Activated B cell treated with CpG ODN at 0.5 μM for 24 hours (primary cell): ENCODE measurements at regions not wholly inside any gene's neighbourhood (a gene's known extent, or its start where the extent isn't known, plus 50 kb on each side); places are given as distances from the start of the nearest gene placed in this dataset.
"Not testable (repeated sequence)": the region's sequence is repeated elsewhere in the genome, so short reads cannot be mapped to it uniquely, and the experiment has no call there.

Experiments
- ATAC-seq: fragments of 200-7000 bp; cut with Tn5 transposase; one replicate; pipeline ENCODE4 v1.10.0; 2021; ENCODE audit warnings: low read depth, mild to moderate bottlenecking, moderate library complexity
- CTCF ChIA-PET: fragments of 350-600 bp; sonication (Branson Sonifier 250); formaldehyde crosslinking; loops from one replicate; lab custom pipeline; 2021; ENCODE audit warnings: antibody characterized with exemption; lab: Charles Lee
- POLR2A ChIA-PET: fragments of 350-600 bp; sonication (Branson Sonifier 250); formaldehyde crosslinking; loops from one replicate; lab custom pipeline; 2021; ENCODE audit warnings: antibody characterized with exemption; lab: Charles Lee
- DNase-seq: peaks from one replicate; pipeline ENCODE4 v3.0.0; 2022
- H3K27ac Mint-ChIP-seq: one replicate; pipeline ENCODE4 v1.8.0; 2020; ENCODE audit warnings: mixed read lengths
- H3K27me3 Mint-ChIP-seq: one replicate; pipeline ENCODE4 v1.8.0; 2021; ENCODE audit warnings: mixed read lengths
- H3K36me3 Mint-ChIP-seq: one replicate; pipeline ENCODE4 v1.8.0; 2021; ENCODE audit warnings: low read depth, mixed read lengths
- H3K4me1 Mint-ChIP-seq: one replicate; pipeline ENCODE4 v1.8.0; 2021; ENCODE audit warnings: mixed read lengths
- H3K4me3 Mint-ChIP-seq: one replicate; pipeline ENCODE4 v1.8.0; 2020; ENCODE audit warnings: mild to moderate bottlenecking, mixed read lengths
- H3K9me3 Mint-ChIP-seq: one replicate; pipeline ENCODE4 v1.8.0; 2020; ENCODE audit warnings: mixed read lengths
- CTCF ChIP-seq: fragments of 200-600 bp; IDR thresholded peaks from one replicate; pipeline ENCODE4 v1.8.0; 2022; ENCODE audit warnings: antibody characterized with exemption, mild to moderate bottlenecking
- intact Hi-C: fragments of 100-400 bp; cut with micrococcal nuclease; formaldehyde crosslinking; loops from one replicate; pipeline ENCODE4 v1.15.1; 2024

- CTCF ChIA-PET = no interaction called here
- ATAC-seq = no peak
- no peaks in the 10 kb centered on the region for H3K27me3 Mint-ChIP-seq
Measured at GRCh38 chr9:32180597-32180996, 203.8 kb upstream of the ACO1 start.

GRCh38 chr9:32200241-32200640 is 184.2 kb upstream of the ACO1 start:
- CTCF ChIA-PET = no interaction called here
- intact Hi-C loops = no loop called here
- no peak for DNase-seq
- no peaks in the 10 kb centered on the region for H3K36me3 Mint-ChIP-seq
- ATAC-seq = no peak
- H3K9me3 Mint-ChIP-seq = no peaks in the 10 kb centered on the region
- H3K27ac Mint-ChIP-seq = no peak overlapping the region
- H3K4me3 Mint-ChIP-seq = no peak overlapping the region
- H3K4me1 Mint-ChIP-seq = no peaks in the 10 kb centered on the region
- POLR2A ChIA-PET = no interaction called here
- no peak for TF ChIP-seq CTCF
- no peaks in the 10 kb centered on the region for H3K27me3 Mint-ChIP-seq

More at GRCh38 chr9:32180597-32180996, 203.8 kb upstream of the ACO1 start:
- no peak for DNase-seq
- Mint-ChIP-seq H3K4me1 (no peaks in the 10 kb centered on the region), H3K9me3 (peaks cover 2% of the 10 kb centered on the region), H3K27ac (no peak overlapping the region), H3K36me3 (no peaks in the 10 kb centered on the region), H3K4me3 (no peak overlapping the region)
- TF ChIP-seq CTCF = no peak
- intact Hi-C loops = no loop called here
- POLR2A ChIA-PET = no interaction called here

GRCh38 chr9:32200896-32201295 is 183.5 kb upstream of the ACO1 start:
- no peaks in the 10 kb centered on the region for H3K36me3 Mint-ChIP-seq
- no peak for ATAC-seq
- H3K9me3 Mint-ChIP-seq = no peaks in the 10 kb centered on the region
- H3K27me3 Mint-ChIP-seq = no peaks in the 10 kb centered on the region
- no peak for DNase-seq
- ChIA-PET POLR2A (no interaction called here), CTCF (no interaction called here)
- TF ChIP-seq CTCF = no peak
- no peak overlapping the region for H3K27ac Mint-ChIP-seq
- H3K4me1 Mint-ChIP-seq = no peaks in the 10 kb centered on the region
- no peak overlapping the region for H3K4me3 Mint-ChIP-seq
- intact Hi-C loops = no loop called here

- H3K36me3 Mint-ChIP-seq, DNase-seq, intact Hi-C loops, H3K4me3 Mint-ChIP-seq, H3K27ac Mint-ChIP-seq, H3K27me3 Mint-ChIP-seq, POLR2A ChIA-PET, CTCF ChIA-PET, ATAC-seq, H3K4me1 Mint-ChIP-seq, H3K9me3 Mint-ChIP-seq: not testable (repeated sequence)
Measured at GRCh38 chr9:32209164-32209563, 175.3 kb upstream of the ACO1 start.

GRCh38 chr9:32218100-32218767 is 166.2 kb upstream of the ACO1 start:
- H3K4me3 Mint-ChIP-seq = no peak overlapping the region

More at GRCh38 chr9:32218100-32218767, 166.2 kb upstream of the ACO1 start:
- intact Hi-C loops = no loop called here
- no peaks in the 10 kb centered on the region for H3K36me3 Mint-ChIP-seq
- ChIA-PET POLR2A (no interaction called here), CTCF (no interaction called here)
- ATAC-seq (peak; percentile 18), DNase-seq (no peak)
- no peak for TF ChIP-seq CTCF
- no peaks in the 10 kb centered on the region for H3K27me3 Mint-ChIP-seq
- no peak overlapping the region for H3K27ac Mint-ChIP-seq
- H3K4me1 Mint-ChIP-seq = no peaks in the 10 kb centered on the region
- peaks cover 2% of the 10 kb centered on the region for H3K9me3 Mint-ChIP-seq
